Ishikawa (cell line): ENCODE measurements at regions not wholly inside any gene's neighbourhood (a gene's known extent, or its start where the extent isn't known, plus 50 kb on each side); places are given as distances from the start of the nearest gene placed in this dataset.

ENCODE experiments used
- CEBPB ChIP-seq: IDR thresholded peaks from 2 replicates; pipeline ENCODE4 v1.6.1; 2012
- CREB1 ChIP-seq: IDR thresholded peaks from 2 replicates; pipeline ENCODE4 v1.6.1; 2012; ENCODE audit warnings: low read depth
- EP300 ChIP-seq: IDR thresholded peaks from 2 replicates; pipeline ENCODE4 v1.6.1; 2012; ENCODE audit warnings: borderline replicate concordance
- RAD21 ChIP-seq: IDR thresholded peaks from 2 replicates; pipeline ENCODE4 v1.6.1; 2012; ENCODE audit warnings: low read depth
- TAF1 ChIP-seq: IDR thresholded peaks from 2 replicates; pipeline ENCODE4 v1.6.1; 2012; ENCODE audit warnings: low read depth, mild to moderate bottlenecking
- TCF12 ChIP-seq: IDR thresholded peaks from 2 replicates; pipeline ENCODE4 v1.6.1; 2012; ENCODE audit warnings: low read depth
- YY1 ChIP-seq: IDR thresholded peaks from 2 replicates; pipeline ENCODE4 v1.6.1; 2012; ENCODE audit warnings: low read depth
- ZBTB7A ChIP-seq: IDR thresholded peaks from 2 replicates; pipeline ENCODE4 v1.6.1; 2012; ENCODE audit warnings: low read depth
- TF ChIP-seq, protein P1 (sequence below): IDR thresholded peaks from 2 replicates; pipeline ENCODE4 v1.6.1; 2012; ENCODE audit warnings: low read depth, mild to moderate bottlenecking

DNA sequence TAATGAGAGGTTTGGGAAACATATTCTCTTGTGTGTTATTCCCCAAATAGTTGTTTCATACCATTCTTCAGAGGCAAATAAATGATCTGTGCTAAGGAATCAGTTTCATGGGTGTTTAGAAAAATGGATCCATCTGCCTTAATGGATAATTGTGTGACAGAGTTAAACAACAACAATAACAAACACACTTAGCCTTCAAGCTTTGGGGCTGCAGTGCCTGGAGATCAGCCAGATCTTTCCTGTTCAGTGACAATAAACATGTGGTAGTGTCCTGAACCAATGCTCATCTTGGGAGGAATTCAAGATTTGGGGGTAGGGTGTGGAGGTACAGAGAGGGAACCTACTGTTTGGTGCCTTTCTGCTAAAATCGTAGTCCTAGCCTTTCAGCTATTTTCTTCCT, 93.7 kb upstream of the PRICKLE1 start:
- TF ChIP-seq EP300 (no peak), CREB1 (no peak), TCF12 (no peak), RAD21 (no peak), CEBPB (no peak), ZBTB7A (no peak), YY1 (no peak), TAF1 (no peak)
- TF ChIP-seq, protein P1, sequence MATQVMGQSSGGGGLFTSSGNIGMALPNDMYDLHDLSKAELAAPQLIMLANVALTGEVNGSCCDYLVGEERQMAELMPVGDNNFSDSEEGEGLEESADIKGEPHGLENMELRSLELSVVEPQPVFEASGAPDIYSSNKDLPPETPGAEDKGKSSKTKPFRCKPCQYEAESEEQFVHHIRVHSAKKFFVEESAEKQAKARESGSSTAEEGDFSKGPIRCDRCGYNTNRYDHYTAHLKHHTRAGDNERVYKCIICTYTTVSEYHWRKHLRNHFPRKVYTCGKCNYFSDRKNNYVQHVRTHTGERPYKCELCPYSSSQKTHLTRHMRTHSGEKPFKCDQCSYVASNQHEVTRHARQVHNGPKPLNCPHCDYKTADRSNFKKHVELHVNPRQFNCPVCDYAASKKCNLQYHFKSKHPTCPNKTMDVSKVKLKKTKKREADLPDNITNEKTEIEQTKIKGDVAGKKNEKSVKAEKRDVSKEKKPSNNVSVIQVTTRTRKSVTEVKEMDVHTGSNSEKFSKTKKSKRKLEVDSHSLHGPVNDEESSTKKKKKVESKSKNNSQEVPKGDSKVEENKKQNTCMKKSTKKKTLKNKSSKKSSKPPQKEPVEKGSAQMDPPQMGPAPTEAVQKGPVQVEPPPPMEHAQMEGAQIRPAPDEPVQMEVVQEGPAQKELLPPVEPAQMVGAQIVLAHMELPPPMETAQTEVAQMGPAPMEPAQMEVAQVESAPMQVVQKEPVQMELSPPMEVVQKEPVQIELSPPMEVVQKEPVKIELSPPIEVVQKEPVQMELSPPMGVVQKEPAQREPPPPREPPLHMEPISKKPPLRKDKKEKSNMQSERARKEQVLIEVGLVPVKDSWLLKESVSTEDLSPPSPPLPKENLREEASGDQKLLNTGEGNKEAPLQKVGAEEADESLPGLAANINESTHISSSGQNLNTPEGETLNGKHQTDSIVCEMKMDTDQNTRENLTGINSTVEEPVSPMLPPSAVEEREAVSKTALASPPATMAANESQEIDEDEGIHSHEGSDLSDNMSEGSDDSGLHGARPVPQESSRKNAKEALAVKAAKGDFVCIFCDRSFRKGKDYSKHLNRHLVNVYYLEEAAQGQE: no peak
